MM.1S (cell line): ENCODE measurements at regions not wholly inside any gene's neighbourhood (a gene's known extent, or its start where the extent isn't known, plus 50 kb on each side); places are given as distances from the start of the nearest gene placed in this dataset.

Experiments used
- DNase-seq: peaks from one replicate; pipeline ENCODE4 v3.0.0-alpha.2; 2015
- H2AFZ ChIP-seq: fragments of 300-600 bp; sonication (generic); 2 replicates; pipeline ENCODE4 v1.6.0; 2016; ENCODE audit warnings: antibody characterized with exemption, low read length
- H3F3A ChIP-seq: fragments of 300-600 bp; sonication (generic); 2 replicates; pipeline ENCODE4 v1.6.1; 2016; ENCODE audit warnings: mild to moderate bottlenecking, antibody characterized with exemption, low read length, moderate library complexity, mixed read lengths; ENCODE audit not compliant: insufficient read depth
- H3K27ac ChIP-seq: fragments of 300-600 bp; sonication (generic); 2 replicates; pipeline ENCODE4 v1.5.1; 2016; ENCODE audit warnings: mild to moderate bottlenecking, low read length
- H3K27me3 ChIP-seq: fragments of 300-600 bp; sonication (generic); replicated peaks from 2 replicates; pipeline ENCODE4 v1.6.0; 2016; ENCODE audit warnings: low read length; ENCODE audit not compliant: insufficient read depth
- H3K36me3 ChIP-seq: fragments of 300-600 bp; sonication (generic); replicated peaks from 2 replicates; pipeline ENCODE4 v1.6.1; 2016; ENCODE audit warnings: mild to moderate bottlenecking, low read length, mixed read lengths; ENCODE audit not compliant: insufficient read depth
- H3K4me1 ChIP-seq: fragments of 300-600 bp; sonication (generic); 2 replicates; pipeline ENCODE4 v1.6.1; 2016; ENCODE audit warnings: low read length, mixed read lengths
- H3K4me2 ChIP-seq: fragments of 300-600 bp; sonication (generic); 2 replicates; pipeline ENCODE4 v1.6.0; 2016; ENCODE audit warnings: low read depth, low read length
- H3K4me3 ChIP-seq: fragments of 300-600 bp; sonication (generic); 2 replicates; pipeline ENCODE4 v1.5.1; 2016; ENCODE audit warnings: low read length, mixed read lengths
- H3K79me2 ChIP-seq: fragments of 300-600 bp; sonication (generic); 2 replicates; pipeline ENCODE4 v1.6.1; 2016; ENCODE audit warnings: mixed run types, low read length, mixed read lengths
- H3K9ac ChIP-seq: fragments of 300-600 bp; sonication (generic); 2 replicates; pipeline ENCODE4 v1.6.1; 2016; ENCODE audit warnings: low read length, mixed read lengths
- H3K9me2 ChIP-seq: fragments of 300-600 bp; sonication (generic); replicated peaks from 2 replicates; pipeline ENCODE4 v1.6.1; 2016; ENCODE audit warnings: mild to moderate bottlenecking, low read length, mixed read lengths; ENCODE audit not compliant: insufficient read depth
- H3K9me3 ChIP-seq: fragments of 300-600 bp; sonication (generic); replicated peaks from 2 replicates; pipeline ENCODE4 v1.6.1; 2016; ENCODE audit warnings: mild to moderate bottlenecking, low read length, mixed read lengths; ENCODE audit not compliant: insufficient read depth
- H4K20me1 ChIP-seq: fragments of 300-600 bp; sonication (generic); 2 replicates; pipeline ENCODE4 v1.6.1; 2016; ENCODE audit warnings: mild to moderate bottlenecking, low read length, moderate library complexity, mixed read lengths; ENCODE audit not compliant: insufficient read depth
- EZH2 ChIP-seq: fragments of 300-600 bp; sonication (generic); optimal IDR thresholded peaks from 2 replicates; pipeline ENCODE3; 2017; ENCODE audit warnings: low read depth, mild to moderate bottlenecking, antibody characterized with exemption, low read length, mixed read lengths
- EZH2phosphoT487 ChIP-seq: fragments of 300-600 bp; sonication (generic); IDR thresholded peaks from 2 replicates; pipeline ENCODE4 v1.6.1; 2018; ENCODE audit warnings: antibody characterized with exemption, low read length
- TF ChIP-seq, protein P1 (sequence below): fragments of 300-600 bp; sonication (generic); IDR thresholded peaks from 2 replicates; pipeline ENCODE4 v1.5.1; 2016; ENCODE audit warnings: antibody characterized with exemption, low read length, mixed read lengths

DNA sequence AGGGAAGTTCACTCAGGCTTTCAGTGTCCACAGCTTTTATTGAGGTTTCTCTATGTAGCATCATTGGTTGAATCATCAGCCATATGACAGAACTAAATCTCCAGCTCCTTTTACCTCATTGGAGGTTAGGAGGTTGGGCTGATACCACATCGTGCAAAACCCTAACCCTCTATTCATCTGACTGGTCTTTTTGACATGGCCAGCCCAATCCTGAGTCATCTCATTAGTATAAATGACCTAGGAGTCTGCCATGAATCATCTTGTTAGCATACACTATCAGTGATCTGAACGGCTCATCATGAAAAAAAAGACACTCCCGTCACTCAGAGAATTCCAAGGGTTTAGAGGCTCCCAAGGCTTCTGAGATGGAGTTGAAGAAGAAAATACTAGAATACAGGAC lies 669.8 kb upstream of the POT1 start:
- no peaks in the 10 kb centered on the region for H3K9me2 ChIP-seq
- H4K20me1 ChIP-seq, result no peaks in the 10 kb centered on the region
- no peaks in the 10 kb centered on the region for H3K36me3 ChIP-seq
- TF ChIP-seq EZH2phosphoT487 (no peak), EZH2 (no peak)
- TF ChIP-seq, protein P1, sequence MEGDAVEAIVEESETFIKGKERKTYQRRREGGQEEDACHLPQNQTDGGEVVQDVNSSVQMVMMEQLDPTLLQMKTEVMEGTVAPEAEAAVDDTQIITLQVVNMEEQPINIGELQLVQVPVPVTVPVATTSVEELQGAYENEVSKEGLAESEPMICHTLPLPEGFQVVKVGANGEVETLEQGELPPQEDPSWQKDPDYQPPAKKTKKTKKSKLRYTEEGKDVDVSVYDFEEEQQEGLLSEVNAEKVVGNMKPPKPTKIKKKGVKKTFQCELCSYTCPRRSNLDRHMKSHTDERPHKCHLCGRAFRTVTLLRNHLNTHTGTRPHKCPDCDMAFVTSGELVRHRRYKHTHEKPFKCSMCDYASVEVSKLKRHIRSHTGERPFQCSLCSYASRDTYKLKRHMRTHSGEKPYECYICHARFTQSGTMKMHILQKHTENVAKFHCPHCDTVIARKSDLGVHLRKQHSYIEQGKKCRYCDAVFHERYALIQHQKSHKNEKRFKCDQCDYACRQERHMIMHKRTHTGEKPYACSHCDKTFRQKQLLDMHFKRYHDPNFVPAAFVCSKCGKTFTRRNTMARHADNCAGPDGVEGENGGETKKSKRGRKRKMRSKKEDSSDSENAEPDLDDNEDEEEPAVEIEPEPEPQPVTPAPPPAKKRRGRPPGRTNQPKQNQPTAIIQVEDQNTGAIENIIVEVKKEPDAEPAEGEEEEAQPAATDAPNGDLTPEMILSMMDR, result no peak
- H3K27ac ChIP-seq, result no peak overlapping the region
- H3K27me3 ChIP-seq, result no peaks in the 10 kb centered on the region
- H3K79me2 ChIP-seq, result no peaks in the 10 kb centered on the region
- no peaks in the 10 kb centered on the region for H3K4me1 ChIP-seq
- H3K9ac ChIP-seq, result no peak overlapping the region
- no peaks in the 10 kb centered on the region for H3K9me3 ChIP-seq
- DNase-seq, result no peak
- H3K4me3 ChIP-seq, result no peak overlapping the region
- H3K4me2 ChIP-seq, result no peak overlapping the region
- no peak overlapping the region for H2AFZ ChIP-seq
- no peaks in the 10 kb centered on the region for H3F3A ChIP-seq

DNA sequence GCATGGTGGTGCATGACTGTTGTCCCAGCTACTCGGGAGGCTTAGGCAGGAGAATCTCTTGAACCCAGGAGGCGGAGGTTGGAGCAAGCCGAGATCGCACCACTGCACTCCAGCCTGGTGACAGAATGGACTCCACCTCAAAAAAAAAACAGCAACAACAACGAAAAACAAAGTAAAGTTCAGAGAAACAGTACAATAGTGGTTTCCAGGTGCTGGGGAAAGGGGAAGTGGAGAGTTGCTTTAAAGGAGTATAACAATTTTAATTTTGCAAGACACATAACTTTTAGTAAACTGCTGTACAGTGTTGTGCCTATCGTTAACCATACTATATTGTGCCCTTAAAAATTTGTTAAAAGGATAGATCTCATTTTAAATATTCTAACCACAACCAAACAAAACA lies 662.7 kb upstream of the POT1 start:
- H3K9ac ChIP-seq, result no peak overlapping the region
- no peaks in the 10 kb centered on the region for H3K27me3 ChIP-seq
- no peaks in the 10 kb centered on the region for H3K79me2 ChIP-seq
- no peaks in the 10 kb centered on the region for H4K20me1 ChIP-seq
- no peak overlapping the region for H2AFZ ChIP-seq
- no peaks in the 10 kb centered on the region for H3K9me3 ChIP-seq
- TF ChIP-seq EZH2 (no peak), EZH2phosphoT487 (no peak)
- TF ChIP-seq, protein P1, result no peak
- H3F3A ChIP-seq, result no peaks in the 10 kb centered on the region
- H3K4me2 ChIP-seq, result no peak overlapping the region
- no peaks in the 10 kb centered on the region for H3K4me1 ChIP-seq
- no peak overlapping the region for H3K27ac ChIP-seq
- no peak for DNase-seq
- no peaks in the 10 kb centered on the region for H3K36me3 ChIP-seq
- H3K9me2 ChIP-seq, result no peaks in the 10 kb centered on the region
- no peak overlapping the region for H3K4me3 ChIP-seq

DNA sequence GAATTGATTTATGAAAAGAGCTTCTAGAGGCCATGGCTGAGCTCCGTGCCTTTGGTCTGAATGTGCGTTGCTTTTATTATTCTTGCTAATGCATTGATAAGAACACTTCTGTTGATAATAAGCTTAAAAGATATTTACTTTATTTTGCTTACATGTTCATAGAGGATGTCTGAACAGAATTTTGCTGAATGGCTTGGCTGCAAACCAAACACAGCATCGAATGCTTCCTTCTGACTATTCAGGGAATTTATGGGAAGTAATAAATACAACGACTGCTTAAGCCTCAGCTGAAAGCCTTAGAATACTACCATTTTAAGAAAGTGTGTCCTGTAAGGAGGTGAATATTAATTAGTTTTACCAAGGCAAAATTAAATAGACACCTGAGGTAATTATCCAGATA lies 643.5 kb upstream of the POT1 start:
- Histone ChIP-seq H2AFZ (no peak overlapping the region), H3K9me2 (no peaks in the 10 kb centered on the region), H3K79me2 (no peaks in the 10 kb centered on the region), H3K4me2 (no peak overlapping the region), H3K9me3 (no peaks in the 10 kb centered on the region), H3F3A (peaks cover 7% of the 10 kb centered on the region), H3K9ac (no peak overlapping the region), H3K4me1 (peaks cover 5% of the 10 kb centered on the region; the same call in 1 of the 2 replicates), H3K36me3 (no peaks in the 10 kb centered on the region), H3K27me3 (no peaks in the 10 kb centered on the region), H3K4me3 (no peak overlapping the region), H3K27ac (no peak overlapping the region), H4K20me1 (no peaks in the 10 kb centered on the region)
- TF ChIP-seq EZH2phosphoT487 (no peak), EZH2 (no peak)
- TF ChIP-seq, protein P1, result no peak
- DNase-seq, result no peak
